ENCODE measurements at regions not wholly inside any gene's neighbourhood (a gene's known extent, or its start where the extent isn't known, plus 50 kb on each side); places are given as distances from the start of the nearest gene placed in this dataset.

- no TSS peak for BruUV-seq (replicated peaks)
Measured at GRCh38 chr3:74003734-74004133, 379.0 kb upstream of the PDZRN3 start.

GRCh38 chr3:74001436-74001835 is 376.7 kb upstream of the PDZRN3 start:
- TF ChIP-seq, protein P1, sequence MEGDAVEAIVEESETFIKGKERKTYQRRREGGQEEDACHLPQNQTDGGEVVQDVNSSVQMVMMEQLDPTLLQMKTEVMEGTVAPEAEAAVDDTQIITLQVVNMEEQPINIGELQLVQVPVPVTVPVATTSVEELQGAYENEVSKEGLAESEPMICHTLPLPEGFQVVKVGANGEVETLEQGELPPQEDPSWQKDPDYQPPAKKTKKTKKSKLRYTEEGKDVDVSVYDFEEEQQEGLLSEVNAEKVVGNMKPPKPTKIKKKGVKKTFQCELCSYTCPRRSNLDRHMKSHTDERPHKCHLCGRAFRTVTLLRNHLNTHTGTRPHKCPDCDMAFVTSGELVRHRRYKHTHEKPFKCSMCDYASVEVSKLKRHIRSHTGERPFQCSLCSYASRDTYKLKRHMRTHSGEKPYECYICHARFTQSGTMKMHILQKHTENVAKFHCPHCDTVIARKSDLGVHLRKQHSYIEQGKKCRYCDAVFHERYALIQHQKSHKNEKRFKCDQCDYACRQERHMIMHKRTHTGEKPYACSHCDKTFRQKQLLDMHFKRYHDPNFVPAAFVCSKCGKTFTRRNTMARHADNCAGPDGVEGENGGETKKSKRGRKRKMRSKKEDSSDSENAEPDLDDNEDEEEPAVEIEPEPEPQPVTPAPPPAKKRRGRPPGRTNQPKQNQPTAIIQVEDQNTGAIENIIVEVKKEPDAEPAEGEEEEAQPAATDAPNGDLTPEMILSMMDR (conservative IDR thresholded peaks at IDR 0.05; ENCODE audit: low read depth, low read length), result no peak
- POLR2A ChIA-PET (ENCODE audit: low non-redundant PET), result no interaction called here

More at GRCh38 chr3:74003734-74004133, 379.0 kb upstream of the PDZRN3 start:
- TF ChIP-seq, protein P1 (conservative IDR thresholded peaks at IDR 0.05; ENCODE audit: low read depth, low read length), result no peak
- TF ChIP-seq EZH2 (IDR thresholded peaks at IDR 0.05; ENCODE audit: borderline replicate concordance, low read depth, low read length, poor library complexity, severe bottlenecking), result no peak
- intact Hi-C loops (cut with micrococcal nuclease; ENCODE audit: unreplicated experiment), result no loop called here
- Histone ChIP-seq H3K9me3 (ENCODE audit: low read depth, low read length, poor library complexity, severe bottlenecking) (no peaks in the 10 kb centered on the region), H3K4me3 (ENCODE audit: low read depth, low read length, poor library complexity, severe bottlenecking) (no peak overlapping the region), H3K36me3 (ENCODE audit: insufficient read depth, low read length, poor library complexity, severe bottlenecking) (no peaks in the 10 kb centered on the region), H3K27ac (ENCODE audit: low read depth, low read length, poor library complexity, severe bottlenecking) (no peak overlapping the region), H3K4me1 (ENCODE audit: insufficient read depth, low read length, poor library complexity, severe bottlenecking) (no peaks in the 10 kb centered on the region), H3K27me3 (replicated peaks; ENCODE audit: insufficient read depth, low read depth, low read length, poor library complexity) (no peaks in the 10 kb centered on the region)
- no peak for DNase-seq (ENCODE audit: low spot score)
- ChIA-PET CTCF (no interaction called here), POLR2A (ENCODE audit: low non-redundant PET) (no interaction called here)

DNA sequence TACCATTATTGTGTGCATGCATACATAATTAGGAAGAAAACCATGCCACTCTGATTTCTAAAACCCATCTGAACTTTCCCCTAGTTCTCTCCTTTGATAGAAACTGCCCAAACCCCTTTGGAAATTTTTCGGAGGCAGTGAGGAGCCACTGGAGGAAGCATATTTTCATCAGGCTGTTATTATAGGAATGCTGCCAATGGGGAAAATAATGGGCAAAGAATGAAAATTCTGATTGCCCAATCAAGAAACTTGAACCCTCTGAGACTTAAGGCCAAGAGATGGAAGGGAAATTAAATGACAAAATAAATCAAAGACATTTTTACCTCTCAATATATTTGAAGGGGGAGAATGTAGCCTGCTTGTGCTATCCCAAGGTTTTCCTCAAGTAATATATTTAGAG is 376.0 kb upstream of the PDZRN3 start:
- Histone ChIP-seq H3K27ac (ENCODE audit: low read depth, low read length, poor library complexity, severe bottlenecking) (no peak overlapping the region), H3K4me3 (ENCODE audit: low read depth, low read length, poor library complexity, severe bottlenecking) (no peak overlapping the region), H3K36me3 (ENCODE audit: insufficient read depth, low read length, poor library complexity, severe bottlenecking) (no peaks in the 10 kb centered on the region), H3K9me3 (ENCODE audit: low read depth, low read length, poor library complexity, severe bottlenecking) (no peaks in the 10 kb centered on the region), H3K27me3 (replicated peaks; ENCODE audit: insufficient read depth, low read depth, low read length, poor library complexity) (no peaks in the 10 kb centered on the region), H3K4me1 (ENCODE audit: insufficient read depth, low read length, poor library complexity, severe bottlenecking) (no peaks in the 10 kb centered on the region)
- no TSS peak for BruUV-seq (replicated peaks)
- intact Hi-C loops (cut with micrococcal nuclease; ENCODE audit: unreplicated experiment), result no loop called here
- DNase-seq (ENCODE audit: low spot score), result no peak
- TF ChIP-seq, protein P1 (conservative IDR thresholded peaks at IDR 0.05; ENCODE audit: low read depth, low read length), result no peak
- no peak for TF ChIP-seq EZH2 (IDR thresholded peaks at IDR 0.05; ENCODE audit: borderline replicate concordance, low read depth, low read length, poor library complexity, severe bottlenecking)
- ChIA-PET POLR2A (ENCODE audit: low non-redundant PET) (no interaction called here), CTCF (no interaction called here)

More at GRCh38 chr3:74001436-74001835, 376.7 kb upstream of the PDZRN3 start:
- Histone ChIP-seq H3K36me3 (ENCODE audit: insufficient read depth, low read length, poor library complexity, severe bottlenecking) (no peaks in the 10 kb centered on the region), H3K9me3 (ENCODE audit: low read depth, low read length, poor library complexity, severe bottlenecking) (no peaks in the 10 kb centered on the region), H3K4me3 (ENCODE audit: low read depth, low read length, poor library complexity, severe bottlenecking) (no peak overlapping the region), H3K27ac (ENCODE audit: low read depth, low read length, poor library complexity, severe bottlenecking) (no peak overlapping the region), H3K4me1 (ENCODE audit: insufficient read depth, low read length, poor library complexity, severe bottlenecking) (no peaks in the 10 kb centered on the region), H3K27me3 (replicated peaks; ENCODE audit: insufficient read depth, low read depth, low read length, poor library complexity) (no peaks in the 10 kb centered on the region)
- intact Hi-C loops (cut with micrococcal nuclease; ENCODE audit: unreplicated experiment), result no loop called here
- no TSS peak for BruUV-seq (replicated peaks)
- DNase-seq (ENCODE audit: low spot score), result no peak
- CTCF ChIA-PET, result no interaction called here
